AG09319 (cell line): ENCODE measurements at regions not wholly inside any gene's neighbourhood (a gene's known extent, or its start where the extent isn't known, plus 50 kb on each side); places are given as distances from the start of the nearest gene placed in this dataset.

Source experiments
- DNase-seq: peaks from one replicate; pipeline ENCODE4 v3.0.0-alpha.2; 2010; ENCODE audit warnings: low read depth; ENCODE audit errors: extremely low read depth
- CTCF ChIP-seq: IDR thresholded peaks from 2 replicates; pipeline ENCODE4 v1.5.1; 2011; ENCODE audit warnings: low read depth, mild to moderate bottlenecking, inconsistent platforms, low read length, moderate library complexity

DNA sequence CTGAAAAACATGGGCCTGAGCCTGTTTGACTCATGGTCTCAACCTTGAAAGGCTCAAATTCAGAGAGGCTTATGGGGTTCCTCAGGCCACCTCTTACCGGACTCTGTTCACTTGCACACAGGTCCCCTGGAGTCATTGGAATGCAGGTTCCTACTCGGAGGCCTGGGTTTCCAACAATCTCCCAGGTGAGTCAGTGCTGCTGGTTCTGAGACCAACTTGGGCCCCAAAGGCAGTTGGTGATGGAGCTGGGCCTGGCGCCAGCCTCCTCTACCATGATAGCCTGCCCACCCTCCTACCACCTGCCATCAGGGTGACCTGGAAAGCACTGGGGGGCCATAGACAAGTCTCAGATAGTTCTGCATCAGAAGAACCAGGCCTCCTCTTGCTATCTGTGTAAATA, 188.4 kb downstream of the RGS3 start:
- TF ChIP-seq CTCF, result no peak
- DNase-seq, result no peak

DNA sequence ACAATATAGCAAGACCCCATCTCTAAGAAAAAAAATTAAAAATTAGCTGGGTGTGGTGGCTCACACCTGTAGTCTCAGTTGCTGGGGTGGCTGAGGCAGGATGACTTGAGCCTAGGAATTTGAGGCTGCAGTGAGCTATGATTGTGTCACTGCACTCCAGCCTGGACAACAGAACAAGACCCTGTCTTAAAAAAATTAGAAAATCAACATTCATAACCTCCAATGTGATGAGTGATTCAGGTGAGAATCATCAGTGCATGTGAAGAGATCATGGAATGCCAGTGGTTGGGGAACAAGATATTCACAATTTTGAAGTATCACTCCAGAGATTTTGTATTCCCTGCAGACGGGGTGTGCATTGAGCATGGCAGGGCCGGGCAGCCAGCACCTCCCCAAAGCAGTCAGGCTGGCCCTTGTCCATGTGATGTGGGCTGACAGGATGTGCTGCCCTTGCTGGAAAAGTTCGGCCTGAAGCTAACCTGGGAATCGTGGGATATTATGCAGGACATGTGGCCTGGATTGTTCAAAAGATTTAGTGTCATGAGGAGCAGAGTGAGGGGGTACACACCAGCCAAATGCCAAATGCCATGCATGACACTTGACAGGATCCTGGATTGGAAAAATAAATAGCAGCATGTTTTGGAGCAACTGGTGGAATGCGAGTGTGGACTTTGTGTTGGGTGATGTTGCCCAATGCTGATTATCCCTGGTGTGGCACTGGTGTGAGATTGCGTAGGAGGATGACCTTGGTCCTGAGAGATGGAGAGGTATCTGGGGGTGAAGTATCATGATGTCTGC, 189.0 kb downstream of the RGS3 start:
- no peak for DNase-seq
- TF ChIP-seq CTCF, result no peak

- TF ChIP-seq CTCF, result no peak
- no peak for DNase-seq
These were observed 190.4 kb downstream of the RGS3 start for GRCh38 chr9:113653746-113654604.

- peak; percentile 18 for DNase-seq
- no peak for TF ChIP-seq CTCF
These were observed 191.3 kb downstream of the RGS3 start for GRCh38 chr9:113654605-113655428.

DNA sequence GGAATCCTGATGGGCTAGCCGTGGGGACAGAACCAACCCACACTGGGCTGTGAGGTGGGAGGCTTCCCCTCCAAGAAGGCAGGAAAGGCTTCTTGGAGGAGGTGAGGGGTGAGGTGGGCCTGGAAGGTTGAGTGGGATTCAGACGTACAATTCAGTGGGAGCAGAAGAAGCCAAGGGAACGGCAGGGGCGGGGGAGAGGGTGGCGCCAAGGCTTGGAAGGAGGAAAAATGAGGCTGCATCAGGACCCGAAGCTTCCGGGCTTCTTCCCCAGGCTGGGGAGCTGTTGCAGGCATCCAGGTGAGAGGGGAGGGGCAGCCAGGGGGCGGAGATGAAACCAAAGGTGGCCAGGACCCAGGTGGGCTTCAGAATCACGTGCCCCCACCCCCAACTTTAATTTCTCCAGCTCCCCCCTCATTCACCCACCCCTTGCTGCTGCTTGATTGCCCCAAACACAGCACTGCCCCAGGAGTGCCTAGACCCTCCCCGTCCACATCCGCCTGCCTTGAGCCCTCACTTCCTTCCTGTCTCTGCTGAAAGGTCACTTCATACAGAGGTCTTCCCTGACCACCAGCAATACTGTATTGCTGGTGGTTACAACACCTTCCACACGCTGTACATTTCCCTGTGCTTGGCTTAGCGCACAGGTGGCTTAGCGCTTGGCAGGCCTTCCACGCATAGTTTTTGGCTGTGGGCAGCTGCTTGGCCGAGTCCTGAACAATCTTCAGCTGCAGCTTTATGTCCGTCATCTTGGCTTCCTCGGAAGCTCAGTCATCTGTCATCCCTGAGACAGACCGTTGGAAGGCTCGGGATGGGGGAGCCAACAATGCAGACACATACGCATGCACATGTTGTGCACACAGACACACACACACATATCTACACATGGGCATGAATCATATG, 193.5 kb downstream of the RGS3 start:
- no peak for DNase-seq
- no peak for TF ChIP-seq CTCF

- peak; percentile 62 for DNase-seq
These were observed 194.4 kb downstream of the RGS3 start for GRCh38 chr9:113657765-113658544.

More at GRCh38 chr9:113657765-113658544, 194.4 kb downstream of the RGS3 start:
- peak; percentile 95 for TF ChIP-seq CTCF
